ENCODE measurements at regions not wholly inside any gene's neighbourhood (a gene's known extent, or its start where the extent isn't known, plus 50 kb on each side); places are given as distances from the start of the nearest gene placed in this dataset.
"Not testable (repeated sequence)": the region's sequence is repeated elsewhere in the genome, so short reads cannot be mapped to it uniquely, and the experiment has no call there.

DNA sequence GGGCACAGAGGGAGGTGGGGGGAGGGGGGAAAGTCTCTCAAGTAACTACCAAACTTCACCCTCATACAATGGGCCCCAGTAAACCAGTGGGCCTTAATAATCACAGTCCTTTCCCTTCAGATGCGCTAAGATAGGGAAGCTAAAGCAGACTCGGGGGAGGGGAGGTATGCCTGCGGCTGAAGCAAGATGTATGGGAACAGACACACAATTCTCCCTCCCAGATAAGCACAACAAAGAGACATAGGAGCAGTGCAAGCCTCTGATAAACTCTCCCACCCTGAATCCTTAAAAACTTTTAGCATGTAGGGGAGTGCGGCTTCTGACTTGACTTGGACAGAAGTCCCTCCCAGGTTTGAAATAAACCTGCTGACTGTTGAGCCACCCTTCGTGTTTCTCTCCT is 54.7 kb downstream of the PROP1 start:
- DNase-seq = not testable (repeated sequence)

GRCh38 chr5:177939246-177940171 is 56.5 kb downstream of the PROP1 start:
- DNase-seq = peak; percentile 11

DNA sequence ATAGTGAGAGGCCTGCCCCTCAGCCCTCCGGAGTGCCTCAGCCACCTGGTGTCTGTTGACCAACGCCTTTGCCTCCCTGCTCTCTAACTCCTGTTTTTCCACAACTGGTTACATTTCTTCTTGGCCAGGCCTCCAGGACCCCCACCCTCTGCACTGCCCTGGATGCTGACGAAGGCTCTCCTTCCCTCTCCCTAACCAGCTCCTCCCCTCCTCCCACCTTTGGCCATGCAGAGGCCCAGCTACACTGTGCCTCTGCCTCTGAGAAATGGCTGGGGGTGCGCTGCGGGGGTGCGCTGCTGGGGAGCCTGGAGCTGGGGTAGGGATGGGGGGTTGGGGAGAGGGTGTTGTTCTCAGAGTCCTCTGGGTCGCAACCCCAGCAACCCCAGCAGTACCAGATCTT is 57.3 kb downstream of the PROP1 start:
- DNase-seq = not testable (repeated sequence)

DNA sequence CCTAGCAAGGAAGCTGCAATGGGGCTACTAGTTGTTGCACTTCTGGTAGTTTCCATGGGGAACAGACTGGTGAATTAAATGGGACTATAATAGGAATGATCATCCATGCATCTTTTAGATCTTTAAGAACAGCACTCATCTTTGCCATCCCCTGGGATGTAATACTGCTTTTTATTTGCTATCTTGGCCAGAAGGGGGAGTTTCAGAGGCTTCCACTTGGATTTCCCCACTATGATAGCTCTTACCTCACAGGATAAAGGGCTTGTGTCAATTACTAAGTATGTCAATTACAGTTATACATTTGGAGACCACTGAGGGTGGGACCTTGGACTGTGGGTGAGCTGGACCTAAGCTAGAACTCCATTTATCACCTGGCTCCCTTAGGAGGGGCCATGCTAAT is 61.8 kb downstream of the PROP1 start:
- not testable (repeated sequence) for DNase-seq

GRCh38 chr5:177930269-177931022 is 65.6 kb downstream of the PROP1 start:
- DNase-seq = not testable (repeated sequence)

DNA sequence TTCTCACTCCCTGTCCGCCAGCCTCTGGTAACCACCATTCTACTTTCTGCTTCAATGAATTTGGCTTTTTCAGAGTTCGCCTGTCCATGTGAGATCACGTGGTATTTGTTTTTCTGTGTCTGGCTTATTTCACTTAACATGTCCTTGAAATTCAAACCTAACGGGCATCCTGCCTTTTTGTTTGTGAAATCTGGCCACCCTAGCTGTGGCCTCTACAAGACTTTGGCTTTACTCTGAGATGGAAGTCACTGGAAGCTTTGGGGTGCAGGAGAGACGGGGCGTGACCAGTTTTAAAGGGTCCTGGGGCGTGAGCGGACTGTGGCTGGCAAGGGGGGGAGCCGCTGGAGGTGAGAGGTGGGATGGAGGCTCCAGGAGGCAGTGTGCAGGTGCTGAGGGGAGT is 66.4 kb downstream of the PROP1 start:
- not testable (repeated sequence) for DNase-seq

GRCh38 chr5:177927500-177927899 is 68.5 kb downstream of the PROP1 start:
- DNase-seq = not testable (repeated sequence)

- not testable (repeated sequence) for DNase-seq
These were observed 71.5 kb downstream of the PROP1 start for GRCh38 chr5:177924577-177924976.

GRCh38 chr5:177923837-177924236 is 72.2 kb downstream of the PROP1 start:
- not testable (repeated sequence) for DNase-seq

GRCh38 chr5:177923189-177923588 is 72.9 kb downstream of the PROP1 start:
- not testable (repeated sequence) for DNase-seq

DNA sequence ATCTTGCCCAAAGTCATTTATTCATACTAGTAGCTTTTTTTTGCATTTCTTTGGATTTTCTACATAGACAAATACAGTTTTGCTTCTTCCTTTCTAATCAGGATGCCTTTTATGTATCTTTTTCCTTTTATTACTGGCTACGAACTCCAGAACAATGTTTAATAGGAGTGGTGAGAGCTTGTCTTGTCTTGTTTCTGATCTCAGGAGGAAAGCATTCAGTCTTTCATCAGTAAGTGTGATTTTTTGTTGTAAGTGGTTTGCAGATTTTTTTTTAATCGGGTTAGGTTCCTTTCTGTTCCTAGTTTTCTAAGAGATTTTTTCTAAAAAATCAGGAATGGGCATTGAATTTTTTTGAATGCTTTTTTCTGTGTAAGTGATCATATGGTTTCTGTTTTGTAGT is 86.8 kb downstream of the PROP1 start:
- not testable (repeated sequence) for DNase-seq

GRCh38 chr5:177902806-177903205 is 93.2 kb downstream of the PROP1 start:
- DNase-seq = not testable (repeated sequence)

GRCh38 chr5:177900066-177900465 is 96.0 kb downstream of the PROP1 start:
- DNase-seq = not testable (repeated sequence)

GRCh38 chr5:177894681-177895453 is 101.2 kb downstream of the PROP1 start:
- DNase-seq = not testable (repeated sequence)

DNA sequence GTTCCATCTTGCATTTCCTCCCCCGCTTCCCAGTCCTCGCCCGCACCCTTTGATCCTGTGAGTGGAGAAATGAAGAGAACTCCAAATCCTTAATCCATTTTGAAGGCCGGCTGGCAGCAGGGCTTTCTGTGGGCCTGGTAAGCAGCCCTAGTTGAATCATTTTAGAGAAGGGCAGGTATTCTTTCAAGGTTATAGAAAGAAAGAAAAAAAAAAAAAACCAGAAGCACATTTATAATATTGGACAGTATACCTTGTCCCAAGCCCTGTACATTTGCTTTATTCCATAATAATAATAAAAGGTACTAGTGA is 103.7 kb downstream of the PROP1 start:
- DNase-seq = not testable (repeated sequence)

- DNase-seq = peak; percentile 5
These were observed 104.3 kb downstream of the PROP1 start for GRCh38 chr5:177891547-177892356.

GRCh38 chr5:177883295-177883694 is 100.6 kb upstream of the FAM153A start:
- DNase-seq = not testable (repeated sequence)

- not testable (repeated sequence) for DNase-seq
These were observed 93.2 kb upstream of the FAM153A start for GRCh38 chr5:177875900-177876238.

DNA sequence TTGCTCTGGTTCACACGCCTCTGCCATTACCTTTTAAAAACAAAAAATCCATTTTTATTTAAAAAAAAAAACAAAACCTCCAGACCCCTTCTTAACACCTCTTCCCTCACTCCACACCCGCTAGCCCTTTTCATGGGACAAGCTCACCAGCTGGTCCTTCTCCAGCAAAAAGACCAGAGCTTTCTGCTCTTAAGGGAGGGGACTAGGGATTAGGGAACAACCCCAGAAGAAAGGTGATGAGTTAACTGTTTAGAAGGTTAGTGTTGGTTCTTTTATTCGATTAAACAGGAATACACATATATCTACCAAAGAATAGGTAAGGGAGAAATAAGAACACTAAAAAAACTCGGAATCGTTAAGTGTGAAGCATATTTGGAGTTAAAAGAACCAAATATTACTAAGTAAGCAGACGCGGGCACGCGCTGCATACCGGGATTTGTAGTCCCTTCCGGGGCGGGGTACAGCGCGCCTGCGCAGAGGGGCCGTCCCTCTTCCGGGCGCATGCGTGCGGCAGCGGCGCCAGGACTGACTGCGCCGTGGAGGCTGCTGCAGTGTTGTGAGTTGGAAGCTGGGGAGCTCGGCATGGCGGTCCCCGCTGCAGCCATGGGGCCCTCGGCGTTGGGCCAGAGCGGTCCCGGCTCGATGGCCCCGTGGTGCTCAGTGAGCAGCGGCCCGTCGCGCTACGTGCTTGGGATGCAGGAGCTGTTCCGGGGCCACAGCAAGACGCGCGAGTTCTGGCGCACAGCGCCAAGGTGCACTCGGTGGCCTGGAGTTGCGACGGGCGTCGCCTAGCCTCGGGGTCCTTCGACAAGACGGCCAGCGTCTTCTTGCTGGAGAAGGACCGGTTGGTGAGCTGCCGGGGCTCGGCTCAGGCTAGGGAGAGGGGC is 92.6 kb upstream of the FAM153A start:
- DNase-seq = not testable (repeated sequence)

- not testable (repeated sequence) for DNase-seq
These were observed 81.2 kb upstream of the FAM153A start for GRCh38 chr5:177863822-177864446.

All from stimulated activated CD4-positive, alpha-beta T cell treated with anti-CD3 and anti-CD28 coated beads, Interleukin-12 subunit alpha, Interleukin-12 subunit beta, amount 100 ng/mL, for 4 hours (primary cell).